ENCODE measurements at regions not wholly inside any gene's neighbourhood (a gene's known extent, or its start where the extent isn't known, plus 50 kb on each side); places are given as distances from the start of the nearest gene placed in this dataset.

GRCh38 chr17:77423589-77424451 lies 283.1 kb downstream of the SEC14L1 start:
- no peaks in the 10 kb centered on the region for H3F3A ChIP-seq (ENCODE audit: insufficient read depth)

DNA sequence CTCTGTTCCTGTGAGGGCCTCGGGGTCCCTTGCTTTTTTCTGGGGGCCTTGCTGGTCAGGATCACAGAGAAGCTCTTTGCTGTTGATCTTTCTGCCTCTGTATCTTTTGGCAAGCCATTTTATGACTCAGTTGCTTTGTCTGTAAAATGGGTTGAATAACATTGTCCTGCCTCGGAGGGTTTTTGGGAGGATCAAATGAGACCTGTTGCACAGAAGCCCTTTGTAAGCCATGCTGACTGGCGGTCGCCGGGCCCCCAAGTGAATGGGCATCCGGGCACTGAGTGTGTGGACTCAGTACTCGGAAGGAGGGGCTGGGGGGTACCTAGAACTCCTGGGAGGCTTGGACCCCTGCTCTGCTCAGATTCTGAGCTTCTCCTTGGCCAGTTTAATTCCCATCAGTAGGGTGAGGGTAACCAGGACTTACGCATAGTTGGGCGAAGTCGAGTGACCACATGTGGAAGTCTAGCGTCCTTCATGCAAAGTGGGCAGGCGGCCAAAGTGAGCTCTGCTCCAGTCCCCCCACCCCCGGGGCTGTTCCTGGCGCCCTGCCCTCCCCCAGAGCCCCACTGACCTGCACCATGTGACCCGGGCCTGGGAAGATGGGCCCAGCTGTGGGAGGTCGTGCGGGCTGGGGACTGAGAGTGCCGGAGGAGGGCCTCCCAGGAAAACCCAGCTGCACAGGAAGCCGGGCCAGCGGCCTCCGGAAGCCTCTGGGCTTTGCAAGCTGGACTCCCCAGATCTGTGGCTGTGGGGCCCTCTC lies 284.0 kb downstream of the SEC14L1 start:
- H3K9ac ChIP-seq (ENCODE audit: low read length), result no peak overlapping the region
- TF ChIP-seq CTCF (IDR thresholded peaks at IDR 0.05; ENCODE audit: insufficient read depth, low read length, poor library complexity, severe bottlenecking) (no peak), EZH2phosphoT487 (conservative IDR thresholded peaks at IDR 0.05; ENCODE audit: low read length) (no peak)
- H3K4me3 ChIP-seq (ENCODE audit: insufficient read depth, low read length, poor library complexity, severe bottlenecking), result no peak overlapping the region
- no peak overlapping the region for H2AFZ ChIP-seq (ENCODE audit: low read depth, low read length, severe bottlenecking)
- H3F3A ChIP-seq (ENCODE audit: insufficient read depth), result no peaks in the 10 kb centered on the region
- H3K4me2 ChIP-seq (ENCODE audit: low read depth, low read length, poor library complexity, severe bottlenecking), result no peak overlapping the region
- H3K79me2 ChIP-seq (ENCODE audit: insufficient read depth, low read length), result no peaks in the 10 kb centered on the region
- no peak overlapping the region for H3K27ac ChIP-seq (ENCODE audit: low read depth, low read length)
- no peaks in the 10 kb centered on the region for H3K27me3 ChIP-seq (ENCODE audit: low read length)
- no peaks in the 10 kb centered on the region for H4K20me1 ChIP-seq (ENCODE audit: low read depth, low read length)
- no peaks in the 10 kb centered on the region for H3K36me3 ChIP-seq (ENCODE audit: low read length)
- no peaks in the 10 kb centered on the region for H3K9me3 ChIP-seq (ENCODE audit: insufficient read depth, low read length)
- H3K9me2 ChIP-seq (replicated peaks; ENCODE audit: insufficient read depth, low read length), result no peaks in the 10 kb centered on the region

More at GRCh38 chr17:77423589-77424451, 283.1 kb downstream of the SEC14L1 start:
- TF ChIP-seq CTCF (IDR thresholded peaks at IDR 0.05; ENCODE audit: insufficient read depth, low read length, poor library complexity, severe bottlenecking) (no peak), EZH2phosphoT487 (conservative IDR thresholded peaks at IDR 0.05; ENCODE audit: low read length) (no peak)
- Histone ChIP-seq H3K27ac (ENCODE audit: low read depth, low read length) (no peak overlapping the region), H3K79me2 (ENCODE audit: insufficient read depth, low read length) (no peaks in the 10 kb centered on the region), H4K20me1 (ENCODE audit: low read depth, low read length) (no peaks in the 10 kb centered on the region), H3K36me3 (ENCODE audit: low read length) (no peaks in the 10 kb centered on the region), H3K4me3 (ENCODE audit: insufficient read depth, low read length, poor library complexity, severe bottlenecking) (no peak overlapping the region), H3K4me2 (ENCODE audit: low read depth, low read length, poor library complexity, severe bottlenecking) (no peak overlapping the region), H3K9ac (ENCODE audit: low read length) (no peak overlapping the region), H3K27me3 (ENCODE audit: low read length) (no peaks in the 10 kb centered on the region), H3K9me3 (ENCODE audit: insufficient read depth, low read length) (no peaks in the 10 kb centered on the region), H3K9me2 (replicated peaks; ENCODE audit: insufficient read depth, low read length) (no peaks in the 10 kb centered on the region), H2AFZ (ENCODE audit: low read depth, low read length, severe bottlenecking) (no peak overlapping the region)

DNA sequence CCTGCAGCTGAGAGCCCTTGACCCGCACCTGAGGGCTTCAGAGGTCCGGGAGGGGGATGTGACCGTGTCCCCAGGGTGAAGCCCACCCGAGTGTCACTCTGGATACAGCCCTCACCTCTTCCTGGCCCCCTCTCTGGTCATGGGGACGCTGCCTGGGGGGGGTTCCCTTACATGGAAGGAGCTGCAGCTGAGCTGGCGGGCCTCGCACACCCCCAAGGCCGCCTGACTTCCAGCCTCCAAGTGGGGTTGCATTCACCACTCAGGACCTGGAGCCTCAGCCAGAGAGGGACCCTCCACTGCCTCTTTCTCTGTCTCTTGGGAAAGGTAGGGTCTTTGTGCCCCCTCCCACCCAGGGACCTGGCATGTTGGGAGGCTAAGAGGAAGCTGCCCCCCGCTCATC lies 284.6 kb downstream of the SEC14L1 start:
- Histone ChIP-seq H3K4me2 (ENCODE audit: low read depth, low read length, poor library complexity, severe bottlenecking) (no peak overlapping the region), H3K36me3 (ENCODE audit: low read length) (no peaks in the 10 kb centered on the region), H3K9ac (ENCODE audit: low read length) (no peak overlapping the region), H3K9me3 (ENCODE audit: insufficient read depth, low read length) (no peaks in the 10 kb centered on the region), H3K27me3 (ENCODE audit: low read length) (no peaks in the 10 kb centered on the region), H3K4me3 (ENCODE audit: insufficient read depth, low read length, poor library complexity, severe bottlenecking) (no peak overlapping the region), H3K27ac (ENCODE audit: low read depth, low read length) (no peak overlapping the region), H2AFZ (ENCODE audit: low read depth, low read length, severe bottlenecking) (no peak overlapping the region), H3F3A (ENCODE audit: insufficient read depth) (no peaks in the 10 kb centered on the region), H3K79me2 (ENCODE audit: insufficient read depth, low read length) (no peaks in the 10 kb centered on the region), H4K20me1 (ENCODE audit: low read depth, low read length) (no peaks in the 10 kb centered on the region), H3K9me2 (replicated peaks; ENCODE audit: insufficient read depth, low read length) (no peaks in the 10 kb centered on the region)
- TF ChIP-seq CTCF (IDR thresholded peaks at IDR 0.05; ENCODE audit: insufficient read depth, low read length, poor library complexity, severe bottlenecking), result no peak
- no peak for TF ChIP-seq EZH2phosphoT487 (conservative IDR thresholded peaks at IDR 0.05; ENCODE audit: low read length)
